GM12891 (cell line): ENCODE measurements at regions not wholly inside any gene's neighbourhood (a gene's known extent, or its start where the extent isn't known, plus 50 kb on each side); places are given as distances from the start of the nearest gene placed in this dataset.

Experiments
- DNase-seq: peaks from one replicate; pipeline ENCODE4 v3.0.0; 2011; ENCODE audit warnings: low spot score; ENCODE audit not compliant: insufficient read length
- FAIRE-seq: peaks from 2 replicates; lab custom pipeline; 2011; peaks lifted over from hg19 to GRCh38; lab: Jason Lieb, UNC
- PAX5 ChIP-seq: IDR thresholded peaks from 2 replicates; pipeline ENCODE4 v1.6.1; 2011; ENCODE audit warnings: low read length, moderate library complexity, mild to moderate bottlenecking; ENCODE audit not compliant: insufficient read depth, severe bottlenecking
- POLR2A ChIP-seq: IDR thresholded peaks from 2 replicates; pipeline ENCODE4 v1.6.1; 2011; ENCODE audit warnings: low read depth, low read length, control low read depth
- POLR2AphosphoS5 ChIP-seq: IDR thresholded peaks from 2 replicates; pipeline ENCODE4 v1.6.1; 2011; ENCODE audit warnings: low read depth, low read length, control low read depth
- POU2F2 ChIP-seq: IDR thresholded peaks from 2 replicates; pipeline ENCODE4 v1.6.1; 2011; ENCODE audit warnings: low read depth, mild to moderate bottlenecking, control low read depth, low read length, moderate library complexity
- SPI1 ChIP-seq: IDR thresholded peaks from 2 replicates; pipeline ENCODE4 v1.6.1; 2011; ENCODE audit warnings: low read depth, low read length, control low read depth
- TAF1 ChIP-seq: IDR thresholded peaks from 2 replicates; pipeline ENCODE4 v1.6.1; 2011; ENCODE audit warnings: low read depth, low read length, control low read depth

DNA sequence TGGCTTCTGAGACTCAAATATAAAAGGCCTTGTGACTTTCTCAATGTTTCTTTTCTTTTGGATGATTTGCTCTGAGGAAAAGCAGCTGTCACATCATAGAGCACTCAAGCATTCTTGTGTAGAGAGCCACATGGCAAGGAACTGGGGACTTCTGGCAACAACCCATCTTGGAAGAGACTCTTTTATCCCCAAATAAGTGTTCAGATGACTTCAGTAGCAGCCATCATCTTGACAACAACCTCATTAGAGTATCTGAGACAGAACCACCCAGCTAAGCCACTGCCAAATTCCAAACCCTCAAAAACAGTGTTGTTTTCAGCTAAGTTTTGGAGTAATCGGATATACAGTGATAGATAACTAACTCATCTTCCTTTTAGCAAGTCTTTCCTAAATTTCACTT is 1431.7 kb upstream of the IGFBP7 start:
- FAIRE-seq, result no peak

DNA sequence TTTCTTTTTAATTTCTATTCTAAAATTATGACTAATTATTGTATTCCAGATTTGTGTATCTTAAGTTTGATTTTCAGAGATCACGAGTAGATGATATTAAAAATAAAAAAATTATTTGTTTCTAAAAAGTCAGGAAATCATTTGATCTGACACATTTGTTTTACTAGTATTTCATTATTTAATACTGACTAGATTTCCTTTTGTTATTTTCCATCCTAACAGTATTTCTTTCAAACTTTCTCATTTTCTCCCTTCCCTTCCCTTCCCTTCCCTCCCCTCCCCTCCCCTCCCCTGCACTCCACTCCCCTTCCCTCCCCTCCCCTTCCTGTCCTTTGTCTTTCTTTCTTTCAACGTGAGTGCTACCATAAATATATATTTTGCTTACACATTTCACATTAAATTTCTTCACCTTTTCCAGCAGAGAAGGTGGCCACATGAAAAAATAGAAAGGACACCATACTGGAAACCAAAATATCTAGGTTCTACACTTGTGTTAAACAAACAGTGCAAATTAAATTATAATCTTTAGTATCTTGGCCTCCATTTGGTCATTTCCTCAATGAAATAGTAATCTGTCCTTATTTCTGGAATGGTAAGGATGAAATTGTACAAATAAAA is 1412.7 kb upstream of the IGFBP7 start:
- FAIRE-seq (no peak), DNase-seq (no peak)
- TF ChIP-seq POLR2A (no peak), POU2F2 (no peak), TAF1 (no peak), POLR2AphosphoS5 (no peak), SPI1 (no peak), PAX5 (no peak)

More for the DNA sequence above, 1431.7 kb upstream of the IGFBP7 start:
- TF ChIP-seq POLR2AphosphoS5, result no peak
- no peak for TF ChIP-seq POLR2A
- no peak for TF ChIP-seq POU2F2
- no peak for TF ChIP-seq PAX5
- TF ChIP-seq TAF1, result no peak
- no peak for TF ChIP-seq SPI1
- no peak for DNase-seq

DNA sequence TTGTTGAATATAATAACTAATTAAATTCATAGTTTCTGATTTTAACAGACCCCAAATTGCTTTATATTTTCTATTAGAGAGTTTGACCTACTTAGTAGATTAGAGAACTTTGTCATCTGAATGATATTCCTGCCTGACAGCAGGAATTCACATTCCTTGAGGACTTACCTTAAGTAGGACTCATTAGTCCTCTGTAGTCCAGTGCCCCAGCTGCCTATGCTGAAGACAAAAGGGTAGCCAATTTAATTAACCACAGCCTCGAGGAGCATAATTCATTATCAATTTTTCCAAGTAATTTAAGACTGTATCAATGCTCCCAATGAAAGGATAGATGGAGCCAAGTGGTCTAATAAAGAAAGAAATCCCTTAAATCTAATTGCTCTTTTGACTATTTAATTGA is 1405.0 kb upstream of the IGFBP7 start:
- FAIRE-seq (no peak), DNase-seq (no peak)
- TF ChIP-seq POU2F2, result no peak
- TF ChIP-seq TAF1, result no peak
- TF ChIP-seq POLR2AphosphoS5, result no peak
- no peak for TF ChIP-seq SPI1
- no peak for TF ChIP-seq PAX5
- no peak for TF ChIP-seq POLR2A

DNA sequence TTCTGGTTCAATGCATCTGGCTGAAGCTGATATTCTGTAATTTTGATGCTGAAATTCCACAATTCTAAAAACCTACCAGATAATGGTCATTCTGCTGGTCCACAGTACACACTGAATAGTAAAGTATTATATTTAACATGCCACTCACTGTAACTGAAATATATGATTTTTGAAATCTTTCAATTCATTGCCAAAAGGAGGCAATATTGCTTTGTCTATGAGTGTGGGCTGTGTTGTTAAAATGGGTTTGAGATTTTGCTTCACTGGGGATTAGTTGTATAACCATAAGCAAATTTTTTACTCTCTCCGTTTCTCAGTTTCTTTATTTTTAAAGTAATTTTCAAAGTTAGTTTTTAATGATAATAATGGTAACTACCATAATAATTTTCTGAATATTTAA is 1404.1 kb upstream of the IGFBP7 start:
- TF ChIP-seq PAX5, result no peak
- no peak for TF ChIP-seq SPI1
- DNase-seq (no peak), FAIRE-seq (no peak)

DNA sequence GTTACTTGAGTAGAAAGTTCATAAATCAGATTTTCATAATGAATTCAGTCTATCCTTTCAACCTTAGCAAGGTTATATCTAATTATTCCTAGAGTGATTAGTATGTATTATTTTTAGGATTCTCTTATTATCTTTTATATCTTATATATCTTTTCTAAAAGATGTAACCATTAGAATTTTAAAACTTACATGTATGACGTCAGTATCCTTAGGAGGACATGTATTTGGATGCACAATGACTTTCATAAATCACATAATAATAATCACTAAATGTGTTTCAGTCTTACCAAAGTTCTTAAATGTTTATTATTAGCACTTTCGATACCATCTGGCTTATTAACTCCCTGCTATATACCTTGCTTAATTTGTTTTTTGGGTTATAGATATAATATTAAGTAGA is 1400.5 kb upstream of the IGFBP7 start:
- DNase-seq (no peak), FAIRE-seq (no peak)
- TF ChIP-seq SPI1, result no peak
- no peak for TF ChIP-seq POU2F2
- TF ChIP-seq POLR2AphosphoS5, result no peak
- TF ChIP-seq PAX5, result no peak
- TF ChIP-seq POLR2A, result no peak
- no peak for TF ChIP-seq TAF1

DNA sequence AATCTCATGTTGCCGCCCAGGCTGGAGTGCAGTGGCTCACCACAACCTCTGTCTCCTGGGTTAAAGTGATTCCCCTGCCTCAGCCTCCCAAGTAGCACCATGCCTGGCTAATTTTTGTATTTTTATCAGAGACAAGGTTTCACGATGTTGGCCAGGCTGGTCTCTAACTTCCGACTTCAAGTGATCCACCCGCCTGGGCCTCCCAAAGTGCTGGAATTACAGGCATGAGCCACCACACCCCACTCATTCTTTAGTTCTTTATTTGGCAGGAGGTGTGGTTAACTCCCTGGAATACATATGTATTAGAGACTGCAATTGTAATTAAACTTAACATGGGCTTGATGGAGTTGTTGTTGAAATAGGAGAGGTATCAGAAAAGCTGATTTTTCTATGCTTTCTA is 1396.9 kb upstream of the IGFBP7 start:
- FAIRE-seq (no peak), DNase-seq (no peak)
- no peak for TF ChIP-seq SPI1
- TF ChIP-seq POU2F2, result no peak
- TF ChIP-seq PAX5, result no peak
- no peak for TF ChIP-seq TAF1
- no peak for TF ChIP-seq POLR2AphosphoS5
- TF ChIP-seq POLR2A, result no peak

DNA sequence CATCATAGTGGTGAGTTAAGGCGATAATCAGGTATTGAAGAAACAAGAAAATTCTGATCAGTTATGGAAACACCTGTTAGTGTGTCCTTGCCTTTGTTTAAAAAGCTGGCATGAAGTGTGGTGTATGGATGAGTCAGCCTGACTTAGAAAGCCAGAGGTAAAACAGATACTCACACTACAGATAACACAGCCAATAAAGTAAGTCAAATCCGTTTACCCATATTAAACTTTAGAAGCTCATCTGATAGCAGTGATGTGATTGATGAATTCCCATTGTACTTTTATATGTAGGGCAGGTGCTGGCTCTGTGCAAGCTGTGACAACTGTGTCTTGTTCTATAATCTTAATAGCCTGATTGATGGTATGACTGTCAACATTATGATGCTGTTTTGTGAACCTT is 1392.7 kb upstream of the IGFBP7 start:
- no peak for TF ChIP-seq POLR2A
- no peak for TF ChIP-seq POU2F2
- no peak for TF ChIP-seq PAX5
- TF ChIP-seq POLR2AphosphoS5, result no peak
- TF ChIP-seq SPI1, result no peak
- no peak for TF ChIP-seq TAF1
- no peak for FAIRE-seq

DNA sequence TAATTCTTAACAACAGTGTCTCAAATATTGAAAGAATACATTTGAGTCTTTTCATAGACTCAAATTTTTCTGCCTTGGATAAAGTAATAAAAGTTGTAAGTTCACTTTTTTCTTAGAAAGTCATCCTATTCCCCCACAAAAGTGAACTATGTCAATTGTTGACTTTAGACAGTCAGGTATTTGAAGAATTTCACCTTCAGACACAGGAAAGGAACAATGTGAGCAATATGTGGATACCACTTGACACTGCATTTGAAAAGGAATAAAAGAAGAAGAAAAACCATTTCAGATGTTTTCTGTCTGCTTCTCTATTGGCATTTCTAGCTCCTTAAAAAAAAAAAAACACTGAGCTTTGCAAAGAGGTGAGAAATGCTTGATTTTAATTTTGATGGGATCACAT is 1389.0 kb upstream of the IGFBP7 start:
- no peak for DNase-seq
- FAIRE-seq, result no peak
- TF ChIP-seq POU2F2, result no peak
- no peak for TF ChIP-seq POLR2A
- no peak for TF ChIP-seq SPI1
- TF ChIP-seq PAX5, result no peak
- TF ChIP-seq POLR2AphosphoS5, result no peak
- no peak for TF ChIP-seq TAF1

More for the DNA sequence above, 1392.7 kb upstream of the IGFBP7 start:
- no peak for DNase-seq

DNA sequence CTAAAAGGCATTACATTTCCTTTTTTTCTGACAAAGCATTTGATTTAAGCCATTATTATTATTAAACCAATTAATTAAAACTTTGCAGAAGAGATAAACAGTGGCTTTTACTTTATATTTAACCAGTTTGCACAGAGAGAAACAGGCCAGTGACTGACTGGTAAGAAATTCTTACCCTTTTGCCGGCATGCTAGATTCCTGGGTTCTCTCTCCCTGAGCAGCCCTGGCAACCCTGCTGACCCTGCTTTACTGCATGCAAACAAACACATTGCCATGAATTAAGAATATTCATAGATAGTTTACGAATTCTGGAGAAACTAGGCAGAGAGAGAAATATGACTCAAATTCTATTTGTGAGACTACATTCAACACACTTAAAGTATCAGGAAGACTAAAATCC is 1381.4 kb upstream of the IGFBP7 start:
- TF ChIP-seq POLR2AphosphoS5, result no peak
- no peak for TF ChIP-seq POU2F2
- no peak for TF ChIP-seq POLR2A
- TF ChIP-seq TAF1, result no peak
- no peak for TF ChIP-seq PAX5
- TF ChIP-seq SPI1, result no peak
- DNase-seq, result no peak
- FAIRE-seq, result no peak

DNA sequence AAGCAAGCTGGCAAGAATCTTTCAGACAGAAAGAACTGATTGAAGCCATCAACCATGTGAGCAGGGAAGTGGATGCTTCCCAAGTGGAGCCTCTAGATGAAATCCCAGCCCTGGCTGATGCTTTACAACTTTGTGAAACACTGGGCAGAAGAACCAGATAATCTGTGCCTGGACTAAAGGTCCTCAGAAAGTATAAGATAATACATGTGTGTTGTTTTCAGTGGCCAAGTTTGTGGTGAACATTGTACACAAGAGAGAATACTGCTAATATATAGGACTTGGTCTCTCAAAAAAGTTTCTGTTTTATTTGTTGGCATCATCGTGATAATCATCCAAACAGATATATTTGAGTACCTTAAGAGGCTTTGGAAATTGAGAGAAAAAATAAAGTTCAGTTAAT is 1367.8 kb upstream of the IGFBP7 start:
- DNase-seq, result no peak
- no peak for FAIRE-seq
- no peak for TF ChIP-seq POU2F2
- no peak for TF ChIP-seq SPI1
- TF ChIP-seq TAF1, result no peak
- TF ChIP-seq POLR2A, result no peak
- no peak for TF ChIP-seq POLR2AphosphoS5
- TF ChIP-seq PAX5, result no peak
